HG03108 (cell line): ENCODE measurements at regions not wholly inside any gene's neighbourhood (a gene's known extent, or its start where the extent isn't known, plus 50 kb on each side); places are given as distances from the start of the nearest gene placed in this dataset.
"Not testable (repeated sequence)": the region's sequence is repeated elsewhere in the genome, so short reads cannot be mapped to it uniquely, and the experiment has no call there.

Experiments used
- ATAC-seq: cut with Tn5 transposase; IDR thresholded peaks from one replicate; pipeline ENCODE4 v1.9.1; 2021; ENCODE audit warnings: moderate library complexity; ENCODE audit not compliant: unreplicated experiment

DNA sequence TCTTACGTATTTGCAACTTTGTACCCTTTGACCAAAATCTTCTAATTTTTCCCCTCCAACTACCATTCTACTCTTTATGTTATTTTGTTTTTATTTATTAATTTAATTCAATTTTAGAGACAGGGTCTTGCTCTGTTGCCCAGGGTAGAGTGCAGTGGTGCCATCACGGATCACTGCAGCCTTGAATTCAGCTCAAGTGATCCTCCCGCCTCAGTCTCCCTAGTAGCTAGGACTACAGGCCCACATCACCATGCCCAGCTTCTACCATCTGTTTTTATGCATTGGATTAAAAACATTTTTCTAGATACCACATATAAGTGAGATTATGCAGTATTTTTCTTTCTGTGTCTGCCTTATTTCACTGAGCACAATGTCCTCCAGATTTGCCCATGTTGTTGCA is 2912.5 kb downstream of the RPIA start:
- not testable (repeated sequence) for ATAC-seq

DNA sequence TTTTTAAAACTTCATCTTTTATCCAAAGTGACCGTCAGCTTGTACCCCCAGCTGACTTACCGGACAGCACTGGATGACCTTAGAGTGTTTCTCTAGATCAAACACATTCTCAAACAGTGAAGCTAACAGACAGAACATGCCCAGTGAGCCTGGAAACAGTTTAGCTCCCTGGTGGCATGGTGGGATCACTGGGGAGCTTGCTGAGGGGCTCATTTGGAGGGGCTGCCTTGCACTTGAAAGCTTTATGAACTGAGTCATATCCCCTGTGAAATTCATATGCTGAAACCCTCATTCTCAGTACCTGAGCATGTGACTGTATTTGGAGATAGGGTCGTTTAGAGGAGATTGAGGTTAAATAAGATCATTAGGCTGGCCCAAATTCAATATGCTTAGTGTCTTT is 2913.2 kb downstream of the RPIA start:
- ATAC-seq = not testable (repeated sequence)

DNA sequence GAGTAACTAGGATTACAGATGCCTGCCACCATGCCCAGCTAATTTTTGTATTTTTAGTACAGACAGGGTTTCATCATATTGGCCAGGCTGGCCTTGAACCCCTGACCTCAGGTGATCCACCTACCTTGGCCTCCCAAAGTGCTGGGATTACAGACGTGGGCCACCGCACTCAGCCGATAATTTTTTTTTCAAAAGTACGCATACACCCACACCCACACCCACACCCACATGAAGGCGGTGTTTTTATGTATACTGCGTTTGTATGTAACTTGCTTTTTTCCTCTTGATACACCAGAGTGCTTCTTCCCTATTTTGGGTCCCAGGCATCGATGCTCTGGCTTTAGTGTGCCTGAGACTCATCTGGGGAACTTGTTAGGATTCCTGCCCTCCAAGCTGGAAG is 2932.3 kb downstream of the RPIA start:
- ATAC-seq = not testable (repeated sequence)

DNA sequence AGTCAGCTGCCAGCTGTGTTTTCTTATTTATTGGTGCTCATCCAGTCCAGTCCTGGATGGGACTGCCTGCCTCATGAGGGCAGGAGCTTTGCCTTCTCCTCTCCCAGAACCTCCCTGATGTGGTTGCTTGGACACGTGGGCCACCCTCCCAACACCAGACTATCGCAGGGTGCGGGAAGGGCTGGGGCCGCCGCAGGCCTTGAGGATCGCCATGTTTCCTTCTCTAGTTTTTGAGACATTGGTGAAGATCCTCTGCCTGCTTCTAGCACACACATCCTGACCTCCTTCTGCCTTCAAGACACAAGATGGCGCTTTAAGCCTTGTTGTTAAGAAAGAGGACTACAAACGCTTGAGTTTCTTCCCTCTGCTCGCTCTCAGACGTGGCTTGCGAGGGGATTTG is 2937.0 kb downstream of the RPIA start:
- not testable (repeated sequence) for ATAC-seq

DNA sequence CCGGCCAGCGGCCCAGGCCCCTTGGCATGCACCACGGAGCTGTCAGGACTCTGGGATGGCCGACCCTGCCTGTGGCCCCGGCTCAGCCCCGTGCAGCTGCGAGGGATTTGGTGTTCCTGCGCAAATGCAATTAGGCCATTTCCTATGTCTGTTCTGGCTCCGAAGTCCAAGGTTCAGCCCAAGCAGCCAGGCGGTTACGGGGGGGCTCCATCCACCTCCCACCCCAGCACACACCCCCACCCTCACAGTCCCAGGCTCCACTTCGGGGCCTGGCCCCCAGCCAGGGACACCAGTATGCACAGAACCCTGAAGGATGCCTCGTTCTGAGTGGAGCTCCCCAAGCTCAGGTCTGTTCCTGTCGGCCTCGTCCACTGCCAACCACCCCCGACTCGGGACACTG is 2965.7 kb downstream of the RPIA start:
- not testable (repeated sequence) for ATAC-seq

DNA sequence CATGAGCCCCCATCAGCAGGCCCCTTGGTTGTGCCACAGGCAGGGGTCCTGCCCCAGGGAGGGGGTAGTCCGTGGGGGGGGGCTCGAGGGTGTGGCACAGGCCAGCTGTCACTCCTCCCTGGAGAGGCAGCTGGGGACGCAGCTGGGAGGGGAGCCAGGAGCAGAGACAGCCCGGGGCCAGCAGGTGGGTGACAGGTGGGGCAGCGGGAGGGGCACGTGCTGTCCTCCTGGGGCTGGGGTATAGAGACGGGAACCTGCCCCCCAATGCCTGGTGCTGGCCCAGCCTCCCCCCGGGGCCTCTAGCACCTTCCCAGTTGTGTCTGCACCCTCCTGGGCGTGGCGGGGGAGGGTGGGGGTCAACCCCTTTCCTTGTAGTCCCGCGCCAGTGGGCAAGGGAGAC is 2966.9 kb downstream of the RPIA start:
- ATAC-seq = not testable (repeated sequence)

DNA sequence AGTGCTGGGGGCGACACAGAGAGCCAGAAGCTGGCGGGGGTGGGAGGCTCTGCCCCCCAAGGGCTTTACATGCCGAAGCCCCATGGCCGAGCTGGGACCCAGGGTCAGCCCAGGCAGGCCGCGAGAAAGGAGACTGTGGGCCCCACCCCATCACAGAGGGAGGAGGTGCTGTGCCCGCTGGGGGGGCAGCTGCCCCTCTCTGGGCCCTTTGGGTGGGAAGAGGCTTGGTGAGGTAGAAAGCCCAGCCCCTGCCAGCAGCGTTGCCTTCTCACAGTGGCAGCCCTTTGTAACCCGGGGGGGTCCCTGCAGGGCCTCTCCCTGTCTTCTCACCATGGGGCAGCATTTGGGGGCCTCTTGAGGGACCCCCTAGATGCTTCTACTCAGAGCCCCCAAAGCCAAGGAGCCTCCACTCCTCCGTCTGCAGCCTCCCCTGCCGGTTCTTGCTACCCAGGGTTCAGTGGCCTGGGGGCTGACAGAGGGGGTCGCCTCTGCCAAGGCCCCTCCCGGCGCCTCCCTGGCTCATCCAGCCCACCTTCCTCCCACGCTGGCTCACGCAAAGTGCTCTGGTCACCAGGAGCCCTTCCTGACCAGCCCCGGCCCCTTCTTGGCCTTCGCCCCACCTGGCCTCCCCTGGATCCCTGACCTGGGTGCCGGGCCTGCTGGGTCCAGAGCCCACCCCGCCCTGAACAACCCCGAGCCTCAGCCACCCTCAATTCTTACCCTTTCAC is 2967.9 kb downstream of the RPIA start:
- not testable (repeated sequence) for ATAC-seq

DNA sequence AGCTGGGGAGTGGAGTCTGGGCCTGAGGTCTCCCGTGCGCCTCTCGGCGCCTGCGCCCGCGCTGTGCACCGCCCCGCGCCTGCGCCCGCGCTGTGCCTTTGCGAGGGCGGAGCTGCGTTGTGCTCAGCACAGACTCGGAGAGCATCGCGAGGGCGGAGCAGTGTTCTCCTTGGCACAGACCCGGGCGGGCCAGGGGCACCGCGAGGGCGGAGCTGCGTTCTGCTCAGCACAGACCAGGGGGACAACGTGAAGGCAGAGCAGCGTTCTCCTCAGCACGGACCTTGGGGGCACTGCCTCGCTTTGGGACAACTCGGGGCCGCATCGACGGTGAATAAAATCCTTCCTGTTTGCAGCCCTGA is 2968.4 kb downstream of the RPIA start:
- ATAC-seq = peak; percentile 95

DNA sequence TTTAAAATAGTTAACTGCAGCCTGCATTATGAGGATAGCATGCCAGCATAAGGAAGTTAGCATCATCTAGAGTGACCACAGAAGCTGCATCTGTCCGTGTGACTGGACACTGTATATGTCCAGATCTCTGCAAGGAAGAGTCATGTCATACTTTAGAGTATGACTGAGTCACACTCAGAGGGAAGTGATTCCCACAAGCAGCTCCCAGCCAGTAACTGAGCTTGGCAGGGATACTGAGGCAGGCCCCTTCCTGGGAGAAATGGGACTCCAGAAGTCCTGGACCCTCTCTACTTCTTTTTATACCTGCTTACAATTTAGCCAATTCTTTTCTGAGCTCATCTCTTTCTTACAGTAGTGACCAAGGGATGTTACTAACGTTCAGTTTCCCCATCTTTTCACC is 2975.9 kb downstream of the RPIA start:
- not testable (repeated sequence) for ATAC-seq

DNA sequence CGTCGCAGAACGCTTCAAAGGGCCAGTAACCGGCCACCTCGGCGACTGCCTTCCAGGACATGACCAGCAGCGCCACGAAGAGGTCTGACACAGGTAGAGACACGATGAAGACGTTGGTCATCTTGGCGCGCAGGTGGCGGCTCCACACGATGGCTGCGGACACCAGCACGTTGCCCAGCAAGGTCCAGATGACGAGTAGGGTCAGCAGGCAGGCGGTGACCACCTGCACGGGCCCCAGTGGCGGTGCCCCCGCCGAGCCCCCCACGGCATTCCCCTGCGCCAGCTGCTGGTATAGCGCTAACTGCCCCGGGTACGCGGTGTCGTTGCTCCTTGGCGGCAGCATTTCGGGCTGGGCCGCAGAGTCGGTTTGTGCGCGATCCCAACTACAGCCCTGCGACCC is 2994.1 kb downstream of the RPIA start:
- ATAC-seq = not testable (repeated sequence)

DNA sequence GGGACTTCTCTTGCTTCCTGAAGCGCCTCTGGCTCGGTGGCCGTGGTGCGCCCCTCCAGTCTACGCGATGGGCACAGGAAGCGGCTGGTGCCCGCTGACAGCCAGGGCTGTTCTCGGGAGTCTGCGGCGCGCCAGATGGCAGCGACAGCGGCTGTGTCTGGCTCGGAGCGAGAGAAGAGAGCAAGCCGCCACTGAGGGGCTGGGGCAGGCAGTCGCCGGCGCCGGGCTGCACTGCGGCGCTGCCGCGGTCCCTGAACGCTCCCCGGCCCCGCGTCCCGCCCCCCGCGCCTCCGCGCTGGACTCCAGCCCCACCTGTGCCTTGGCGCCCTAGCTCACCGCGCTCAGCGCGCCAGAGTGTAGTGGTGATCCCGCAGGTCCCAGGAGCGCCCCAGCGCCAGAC is 2994.6 kb downstream of the RPIA start:
- not testable (repeated sequence) for ATAC-seq
